ENCODE measurements at regions not wholly inside any gene's neighbourhood (a gene's known extent, or its start where the extent isn't known, plus 50 kb on each side); places are given as distances from the start of the nearest gene placed in this dataset.
A peak's percentile ranks its signal among the peaks of the same experiment; 100 is the strongest.

- Histone ChIP-seq H3K4me3 (no peak overlapping the region), H3K9me3 (no peaks in the 10 kb centered on the region), H3K27ac (no peak overlapping the region), H3K4me1 (no peaks in the 10 kb centered on the region), H3K4me2 (no peak overlapping the region)
- WGBS (ENCODE audit: missing lambda C conversion rate): 52% methylated on average over 2 of the region's 2 CpGs
- no peak for TF ChIP-seq EP300 (IDR thresholded peaks at IDR 0.05)
- no peak for TF ChIP-seq NFE2L2 (conservative IDR thresholded peaks at IDR 0.05; ENCODE audit: low read length)
- TF ChIP-seq CEBPB (IDR thresholded peaks at IDR 0.05): 0 out of 4 replicates have a peak, but pooled peaks of 1 of the 2 experiments have one; percentile 19
- CTCF ChIA-PET: interaction anchor here (0.6 to 2.3 kb wide), 4 partner anchors 11 to 93 kb away, joined by 3 to 7 read pairs (median 4); no protein-coding TSS in a partner anchor
- no peak for DNase-seq (ENCODE audit: low read depth in 1 of 2, low spot score in 1 of 2)
- ATAC-seq: no peak
- FAIRE-seq: no peak
- POLR2A ChIA-PET: no interaction called here
These were observed 59.2 kb upstream of the CLPB start for GRCh38 chr11:72493426-72494108.

GRCh38 chr11:72491001-72491400 is 56.7 kb upstream of the CLPB start:
- WGBS (ENCODE audit: missing lambda C conversion rate): 63% methylated on average over 2 of the region's 2 CpGs
- ChIA-PET CTCF (interaction anchor here (0.7 to 1.8 kb wide), 3 partner anchors 10 to 137 kb away, joined by 3 to 5 read pairs (median 3); no protein-coding TSS in a partner anchor), POLR2A (no interaction called here)
- H3K27ac ChIP-seq: no peak overlapping the region
- no peaks in the 10 kb centered on the region for H3K9me3 ChIP-seq
- no peaks in the 10 kb centered on the region for H3K4me1 ChIP-seq
- no peak overlapping the region for H3K4me2 ChIP-seq
- no peak for ATAC-seq
- H3K4me3 ChIP-seq: no peak overlapping the region
- no peak for FAIRE-seq
- TF ChIP-seq HOXB5 (CRISPR knock-in tag; IDR thresholded peaks at IDR 0.05) (no peak), MYC (IDR thresholded peaks at IDR 0.05; ENCODE audit: borderline replicate concordance, low read length) (no peak), USF2 (IDR thresholded peaks at IDR 0.05) (no peak), EHF (CRISPR knock-in tag; IDR thresholded peaks at IDR 0.05) (no peak), BCL3 (IDR thresholded peaks at IDR 0.05) (no peak), EHMT2 (IDR thresholded peaks at IDR 0.05; ENCODE audit: low read depth) (no peak), ZSCAN20 (CRISPR knock-in tag; IDR thresholded peaks at IDR 0.05) (no peak), RNF2 (IDR thresholded peaks at IDR 0.05; ENCODE audit: borderline replicate concordance, low read depth) (no peak)
- DNase-seq (ENCODE audit: low read depth in 1 of 2, low spot score in 1 of 2): no peak
